K562 (cell line): ENCODE measurements at regions not wholly inside any gene's neighbourhood (a gene's known extent, or its start where the extent isn't known, plus 50 kb on each side); places are given as distances from the start of the nearest gene placed in this dataset.
A peak's percentile ranks its signal among the peaks of the same experiment; 100 is the strongest.

Source experiments
- ATAC-seq: fragments of 200-7000 bp; cut with Tn5 transposase; 3 replicates; pipeline ENCODE4 v1.9.1; 2020; ENCODE audit warnings: moderate library complexity
- BruUV-seq: library from RNA; stranded (reverse); fragments of 400-500 nt; replicated peaks from 2 replicates; lab custom pipeline; 2021; lab: Mats Ljungman, UMichigan
- CTCF ChIA-PET: fragments of 300-600 bp; formaldehyde crosslinking; extraction: SDS; loops from one replicate; lab custom pipeline; 2021; ENCODE audit warnings: low intra/inter-chr PET ratio; lab: Yijun Ruan, JAX
- POLR2A ChIA-PET: fragments of 300-600, 350-650 bp; sonication (Branson Sonifier 250); formaldehyde crosslinking; extraction: SDS; loops from one replicate; lab custom pipeline; 2021; ENCODE audit warnings: antibody characterized with exemption, inconsistent platforms; lab: Yijun Ruan, JAX
- DNase-seq, 4 experiments: peaks; one replicate each; pipeline versions ENCODE4 v3.0.0 to v3.0.0-alpha.2; 2011 to 2018; ENCODE audit warnings: low spot score in 3 of 4, mixed read lengths in 3 of 4; ENCODE audit errors: extremely low read depth in 1 of 4
- FAIRE-seq: peaks from 2 replicates; lab custom pipeline; 2011; peaks lifted over from hg19 to GRCh38; lab: Jason Lieb, UNC
- H2AFZ ChIP-seq: 2 replicates; pipeline ENCODE4 v1.6.0; 2011; ENCODE audit warnings: low read depth, low read length, control low read depth, inconsistent platforms
- H3K27ac ChIP-seq: fragments of 200-600 bp; 3 replicates; pipeline ENCODE4 v1.8.0; 2011; ENCODE audit warnings: low read depth, mild to moderate bottlenecking, control low read depth, inconsistent platforms, low read length, moderate library complexity, mixed read lengths; ENCODE audit errors: extremely low read depth
- H3K27me3 ChIP-seq, 2 experiments: fragments of 300-600 bp in 1 of 2; 2 replicates in 1 of 2; 3 replicates in 1 of 2; pipeline versions ENCODE4 v1.6.0 to v1.8.0; 2011; ENCODE audit warnings: inconsistent platforms in 2 of 2, low read length in 2 of 2, mild to moderate bottlenecking in 1 of 2, mixed read lengths in 1 of 2, moderate library complexity in 1 of 2; ENCODE audit not compliant: control insufficient read depth in 2 of 2, insufficient read depth in 2 of 2
- H3K36me3 ChIP-seq: fragments of 300-600 bp; 3 replicates; pipeline ENCODE4 v1.8.0; 2011; ENCODE audit warnings: mild to moderate bottlenecking, low read length, inconsistent platforms; ENCODE audit not compliant: control insufficient read depth, insufficient read depth
- H3K4me1 ChIP-seq, 2 experiments: fragments of 200-600 bp in 1 of 2; replicated peaks in 1 of 2; 2 replicates in 1 of 2; 3 replicates in 1 of 2; pipeline versions ENCODE4 v1.5.1 to v1.8.0; 2011; ENCODE audit warnings: inconsistent platforms in 2 of 2, low read length in 2 of 2, mild to moderate bottlenecking in 1 of 2, mixed read lengths in 1 of 2, moderate library complexity in 1 of 2; ENCODE audit not compliant: control insufficient read depth in 2 of 2, insufficient read depth in 2 of 2
- H3K4me2 ChIP-seq: 2 replicates; pipeline ENCODE4 v1.6.1; 2011; ENCODE audit warnings: low read length, control low read depth, inconsistent platforms, mixed read lengths; ENCODE audit not compliant: insufficient read depth
- H3K4me3 ChIP-seq: fragments of 200-600 bp; sonication (generic), shearing (Covaris generic); 2 replicates; pipeline ENCODE4 v1.5.1; 2016; ENCODE audit warnings: control low read depth, inconsistent platforms
- H3K79me2 ChIP-seq: fragments of 200-600 bp; 3 replicates; pipeline ENCODE4 v1.8.0; 2011; ENCODE audit warnings: low read length, inconsistent platforms; ENCODE audit not compliant: control insufficient read depth, insufficient read depth
- H3K9ac ChIP-seq, 2 experiments: 2 replicates each; pipeline versions ENCODE4 v1.6.0 to v1.6.1; 2011; ENCODE audit warnings: low read depth in 2 of 2, low read length in 2 of 2, control low read depth in 1 of 2, inconsistent platforms in 1 of 2, mild to moderate bottlenecking in 1 of 2, mixed read lengths in 1 of 2; ENCODE audit not compliant: insufficient read depth in 1 of 2
- H3K9me1 ChIP-seq: one replicate; pipeline ENCODE4 v1.6.0; 2011; ENCODE audit warnings: inconsistent platforms, mild to moderate bottlenecking, low read length, moderate library complexity; ENCODE audit not compliant: control insufficient read depth, insufficient read depth
- H3K9me3 ChIP-seq: replicated peaks from 2 replicates; pipeline ENCODE4 v1.5.1; 2011; ENCODE audit warnings: low read depth, low read length, inconsistent platforms; ENCODE audit not compliant: control insufficient read depth, insufficient read depth
- H4K20me1 ChIP-seq: replicated peaks from 2 replicates; pipeline ENCODE4 v1.6.1; 2011; ENCODE audit warnings: low read length, inconsistent platforms, mixed read lengths; ENCODE audit not compliant: control insufficient read depth, insufficient read depth
- CREB1 ChIP-seq, 2 experiments: sonication (generic) in 1 of 2; formaldehyde crosslinking in 1 of 2; IDR thresholded peaks; 2 replicates each; pipeline versions ENCODE4 v1.6.1 to v1.8.0; 2012 to 2022; ENCODE audit warnings: inconsistent platforms in 1 of 2, mild to moderate bottlenecking in 1 of 2, missing genetic modification reagents in 1 of 2, moderate library complexity in 1 of 2
- DPF2 ChIP-seq: fragments of 450-650 bp; IDR thresholded peaks from 2 replicates; pipeline ENCODE4 v1.6.1; 2016
- ELF1 ChIP-seq: fragments of 200-800 bp; sonication (Bioruptor generic); IDR thresholded peaks from 2 replicates; pipeline ENCODE4 v1.6.1; 2016; ENCODE audit warnings: missing genetic modification characterization, missing compliant biosample characterization
- FOSL1 ChIP-seq: fragments of 200-800 bp; sonication (Bioruptor generic); conservative IDR thresholded peaks from 2 replicates; pipeline ENCODE4 v1.6.1; 2016; ENCODE audit warnings: missing genetic modification characterization, missing compliant biosample characterization
- HES1 ChIP-seq: fragments of 450-650 bp; IDR thresholded peaks from 2 replicates; pipeline ENCODE4 v1.6.1; 2016; ENCODE audit warnings: low read depth, mild to moderate bottlenecking, moderate library complexity
- ILK ChIP-seq: fragments of 450-650 bp; IDR thresholded peaks from 2 replicates; pipeline ENCODE4 v1.6.1; 2016; ENCODE audit warnings: missing genetic modification characterization, low read depth, mild to moderate bottlenecking, missing compliant biosample characterization, moderate library complexity, borderline replicate concordance
- KHSRP ChIP-seq: fragments of 450-650 bp; IDR thresholded peaks from 2 replicates; pipeline ENCODE4 v1.6.1; 2017
- LARP7 ChIP-seq: fragments of 450-650 bp; IDR thresholded peaks from 2 replicates; pipeline ENCODE4 v1.6.1; 2016
- LEF1 ChIP-seq: fragments of 450-650 bp; IDR thresholded peaks from 2 replicates; pipeline ENCODE4 v1.6.1; 2016; ENCODE audit warnings: mild to moderate bottlenecking
- MAZ ChIP-seq, 2 experiments: fragments of 450-650 bp in 1 of 2; sonication (generic) in 1 of 2; formaldehyde crosslinking; IDR thresholded peaks in 1 of 2; conservative IDR thresholded peaks in 1 of 2; 2 replicates each; pipeline versions ENCODE4 v1.4.0 to v1.5.0; 2020; ENCODE audit warnings: mild to moderate bottlenecking in 1 of 2, missing genetic modification reagents in 1 of 2
- MIER1 ChIP-seq: fragments of 450-650 bp; IDR thresholded peaks from 2 replicates; pipeline ENCODE4 v1.6.1; 2016; ENCODE audit warnings: antibody characterized with exemption, mild to moderate bottlenecking, low read depth
- PHTF2 ChIP-seq: fragments of 250-450 bp; sonication (Bioruptor Pico); IDR thresholded peaks from 2 replicates; pipeline ENCODE4 v1.5.0; 2021; ENCODE audit warnings: mild to moderate bottlenecking
- POLR3A ChIP-seq: IDR thresholded peaks from 2 replicates; pipeline ENCODE4 v1.6.1; 2011; ENCODE audit warnings: borderline replicate concordance, mild to moderate bottlenecking, moderate library complexity; ENCODE audit not compliant: insufficient read length, insufficient read depth; ENCODE audit errors: extremely low read depth
- PURB ChIP-seq: sonication (generic); formaldehyde crosslinking; IDR thresholded peaks from 2 replicates; pipeline ENCODE4 v1.9.0; 2021; ENCODE audit warnings: low read depth, mild to moderate bottlenecking, missing genetic modification reagents
- SMARCA4 ChIP-seq: fragments of 450-650 bp; IDR thresholded peaks from 2 replicates; pipeline ENCODE4 v1.6.1; 2016
- SMARCE1 ChIP-seq: fragments of 450-650 bp; IDR thresholded peaks from 2 replicates; pipeline ENCODE4 v1.7.1; 2016; ENCODE audit warnings: mild to moderate bottlenecking
- ZNF134 ChIP-seq: fragments of 250-450 bp; sonication (Bioruptor Pico); conservative IDR thresholded peaks from 2 replicates; pipeline ENCODE4 v1.4.0; 2020
- ZNF395 ChIP-seq: fragments of 200-800 bp; sonication (Bioruptor generic); IDR thresholded peaks from 2 replicates; pipeline ENCODE4 v1.6.1; 2017; ENCODE audit warnings: missing genetic modification characterization, missing compliant biosample characterization
- ZNF518B ChIP-seq: fragments of 250-450 bp; sonication (Bioruptor Pico); IDR thresholded peaks from 2 replicates; pipeline ENCODE4 v1.5.0; 2021; ENCODE audit warnings: mild to moderate bottlenecking, moderate library complexity
- WGBS: fragments of 100-300 bp; shearing (Covaris generic); methylation state at CpG from one replicate; pipeline ENCODE4 v1.1.6; 2016; ENCODE audit warnings: low coverage, mixed read lengths; ENCODE audit not compliant: insufficient coverage; ENCODE audit errors: missing lambda C conversion rate; 5-methylcytosine and 5-hydroxymethylcytosine counted together
- in situ Hi-C: fragments of 300-500 bp; cut with MboI; formaldehyde crosslinking; loops from 4 replicates; pipeline ENCODE4 v1.15.0; 2018; ENCODE audit warnings: inconsistent platforms, mixed read lengths
- intact Hi-C: fragments of 100-400 bp; cut with micrococcal nuclease; formaldehyde crosslinking; loops from 2 replicates; pipeline ENCODE4 v1.14.2; 2022

- H3K4me1 ChIP-seq: peaks cover 0 to 5% of the 10 kb centered on the region in 2 experiments; a peak in 2 of 5 replicates
- WGBS: 8% methylated on average over 4 of the region's 4 CpGs
- H3K79me2 ChIP-seq: no peaks in the 10 kb centered on the region
- no peak overlapping the region for H3K27ac ChIP-seq
- ATAC-seq (no peak), DNase-seq (peak in 1 of 4 experiments; percentile 7), FAIRE-seq (no peak)
- no peak overlapping the region for H3K4me3 ChIP-seq
- no TSS peak for BruUV-seq
- CTCF ChIA-PET: no interaction called here
- no peak overlapping the region for H3K9ac ChIP-seq
- H3K9me1 ChIP-seq: no peaks in the 10 kb centered on the region
- intact Hi-C loops (no loop called here), in situ Hi-C loops (no loop called here)
- H3K36me3 ChIP-seq: peaks cover 9% of the 10 kb centered on the region; the same call in 2 of the 3 replicates
- H3K27me3 ChIP-seq: no peaks in the 10 kb centered on the region
- POLR2A ChIA-PET: no interaction called here
- H3K9me3 ChIP-seq: no peaks in the 10 kb centered on the region
- H4K20me1 ChIP-seq: no peaks in the 10 kb centered on the region
- no peak overlapping the region for H2AFZ ChIP-seq
- H3K4me2 ChIP-seq: no peak overlapping the region
- no peak; the same call in 1 of the 2 replicates for TF ChIP-seq LEF1
- no peak for TF ChIP-seq ZNF395 (CRISPR knock-in tag)
- TF ChIP-seq ZNF518B (CRISPR knock-in tag): no peak
- no peak for TF ChIP-seq ZNF134 (CRISPR knock-in tag)
- TF ChIP-seq PHTF2 (CRISPR knock-in tag): no peak
- TF ChIP-seq CREB1 (IDR thresholded peaks at IDR 0.05): no peak
- TF ChIP-seq CREB1 (CRISPR knock-in tag; IDR thresholded peaks at IDR 0.05): no peak
- no peak for TF ChIP-seq LARP7
- TF ChIP-seq FOSL1 (tag): peak; percentile 35; the same call in 1 of the 2 replicates
- TF ChIP-seq SMARCE1: peak; percentile 89; the same call in 1 of the 2 replicates
- 0 out of 2 replicates have a peak, but pooled peaks have one; percentile 24 for TF ChIP-seq DPF2
- TF ChIP-seq PURB: no peak
- TF ChIP-seq POLR3A: no peak
- no peak for TF ChIP-seq KHSRP
- TF ChIP-seq MAZ (CRISPR knock-in tag; conservative IDR thresholded peaks at IDR 0.05 in 1 of 2, IDR thresholded peaks at IDR 0.05 in 1 of 2): no peak
- TF ChIP-seq ILK (tag): no peak
- TF ChIP-seq ELF1 (tag): peak; percentile 64
- no peak for TF ChIP-seq HES1
- TF ChIP-seq SMARCA4: peak; percentile 45; the same call in 1 of the 2 replicates
- TF ChIP-seq MIER1: no peak
Observed at GRCh38 chr12:91400271-91400670, 217.7 kb upstream of the DCN start.
